HG03575 (cell line): ENCODE measurements at regions not wholly inside any gene's neighbourhood (a gene's known extent, or its start where the extent isn't known, plus 50 kb on each side); places are given as distances from the start of the nearest gene placed in this dataset.

Experiments used
- ATAC-seq: cut with Tn5 transposase; IDR thresholded peaks from one replicate; pipeline ENCODE4 v1.9.1; 2021; ENCODE audit not compliant: unreplicated experiment, insufficient number of reproducible peaks, low FRiP score; ENCODE audit errors: extremely low read depth

DNA sequence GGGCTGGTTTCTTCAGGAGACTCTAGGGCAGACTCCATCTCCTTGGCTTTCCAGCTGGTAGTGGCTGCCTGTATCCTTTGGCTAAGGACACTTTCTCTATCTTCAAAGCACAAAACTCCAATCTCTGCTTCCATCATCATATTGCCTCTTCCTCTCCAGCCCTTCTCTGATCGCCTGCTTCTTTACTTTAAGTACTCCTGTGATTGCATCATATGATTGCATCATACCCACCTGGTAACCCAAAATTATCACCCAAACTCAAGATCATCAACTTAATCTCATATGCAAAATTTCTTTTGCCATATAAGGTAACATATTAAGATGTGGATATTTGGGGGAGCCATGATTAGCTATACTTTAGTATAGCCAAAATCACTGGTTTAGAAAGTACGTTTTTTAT, 1092.6 kb upstream of the CDH6 start:
- no peak for ATAC-seq

DNA sequence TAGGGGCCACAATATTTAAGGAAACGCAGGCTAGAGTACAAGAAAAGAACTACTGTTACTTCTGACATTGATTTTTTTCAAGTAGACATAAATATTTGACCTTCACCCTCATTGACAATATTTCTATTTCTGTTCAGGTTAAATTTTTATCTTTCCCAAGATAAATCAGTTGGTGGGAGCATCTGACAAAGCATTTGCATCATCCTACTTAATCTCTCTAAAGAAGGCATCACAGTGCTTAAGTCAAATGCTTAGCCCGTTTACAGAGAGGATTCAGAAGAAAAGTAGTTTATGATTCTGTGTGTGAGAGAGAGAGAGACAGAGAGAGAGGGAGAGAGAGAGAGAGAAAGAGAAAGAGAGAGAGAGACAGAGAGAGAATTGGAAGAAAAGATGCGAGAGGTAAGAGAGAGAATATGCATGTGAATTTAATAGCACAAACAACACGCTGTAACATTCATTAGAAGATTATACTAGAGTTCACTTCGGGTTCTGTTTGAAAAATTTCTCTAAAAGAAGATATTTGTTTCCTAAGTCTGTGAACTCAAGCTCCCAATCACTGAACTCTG, 1093.3 kb upstream of the CDH6 start:
- ATAC-seq: no peak

DNA sequence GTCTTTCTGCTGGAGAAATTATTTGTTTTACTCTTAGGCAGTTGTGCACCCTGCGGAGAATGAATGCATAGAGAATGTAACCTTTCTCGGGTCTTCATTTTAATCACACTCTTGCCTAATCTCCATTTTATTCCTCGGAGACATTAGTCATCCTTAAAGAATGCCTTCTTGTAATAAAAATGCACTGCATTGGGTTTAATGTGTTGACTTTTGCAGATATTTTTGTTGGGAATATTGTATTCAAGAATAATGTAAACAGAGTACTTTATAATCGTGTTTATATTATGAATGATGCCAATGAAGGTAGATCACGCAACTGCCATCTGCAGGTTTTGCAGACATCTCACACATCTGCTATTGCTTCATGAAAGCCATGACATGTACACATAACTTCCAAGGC, 1093.9 kb upstream of the CDH6 start:
- ATAC-seq: no peak

DNA sequence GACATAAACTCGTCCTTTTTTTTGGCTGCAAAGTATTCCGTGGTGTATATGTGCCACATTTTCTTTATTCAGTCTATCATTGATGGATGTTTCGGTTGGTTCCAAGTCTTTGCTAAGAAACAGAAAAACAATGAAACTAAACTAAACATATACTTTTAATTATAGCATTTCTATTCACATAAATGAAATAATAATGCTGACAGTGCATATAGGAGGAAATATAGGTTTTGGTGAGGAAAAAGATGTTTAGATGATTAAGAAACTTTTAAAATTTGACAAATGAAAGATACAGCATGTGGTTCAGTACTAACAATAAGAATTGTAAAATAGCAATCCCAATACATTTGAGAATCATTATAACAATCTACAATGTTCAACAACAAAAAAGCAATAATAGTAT, 1094.5 kb upstream of the CDH6 start:
- no peak for ATAC-seq

DNA sequence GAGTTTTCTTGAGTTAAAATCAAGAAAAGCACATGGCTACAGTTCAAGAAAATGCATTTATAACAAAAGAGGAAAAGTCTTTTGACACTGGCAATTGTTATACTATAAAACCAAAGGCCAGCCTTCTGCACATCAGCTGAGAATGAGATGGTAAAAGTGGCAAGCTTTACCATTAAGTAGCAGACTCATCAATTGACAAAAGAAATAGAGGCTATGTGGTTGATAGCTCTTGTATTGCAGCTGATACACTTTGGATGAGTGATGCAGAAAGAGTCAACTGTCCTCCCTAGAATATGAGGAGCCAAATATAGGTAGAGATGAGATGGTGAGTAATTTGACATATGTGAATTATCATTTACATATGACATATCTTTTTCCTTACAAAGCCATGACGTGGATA, 1100.9 kb upstream of the CDH6 start:
- ATAC-seq: no peak

DNA sequence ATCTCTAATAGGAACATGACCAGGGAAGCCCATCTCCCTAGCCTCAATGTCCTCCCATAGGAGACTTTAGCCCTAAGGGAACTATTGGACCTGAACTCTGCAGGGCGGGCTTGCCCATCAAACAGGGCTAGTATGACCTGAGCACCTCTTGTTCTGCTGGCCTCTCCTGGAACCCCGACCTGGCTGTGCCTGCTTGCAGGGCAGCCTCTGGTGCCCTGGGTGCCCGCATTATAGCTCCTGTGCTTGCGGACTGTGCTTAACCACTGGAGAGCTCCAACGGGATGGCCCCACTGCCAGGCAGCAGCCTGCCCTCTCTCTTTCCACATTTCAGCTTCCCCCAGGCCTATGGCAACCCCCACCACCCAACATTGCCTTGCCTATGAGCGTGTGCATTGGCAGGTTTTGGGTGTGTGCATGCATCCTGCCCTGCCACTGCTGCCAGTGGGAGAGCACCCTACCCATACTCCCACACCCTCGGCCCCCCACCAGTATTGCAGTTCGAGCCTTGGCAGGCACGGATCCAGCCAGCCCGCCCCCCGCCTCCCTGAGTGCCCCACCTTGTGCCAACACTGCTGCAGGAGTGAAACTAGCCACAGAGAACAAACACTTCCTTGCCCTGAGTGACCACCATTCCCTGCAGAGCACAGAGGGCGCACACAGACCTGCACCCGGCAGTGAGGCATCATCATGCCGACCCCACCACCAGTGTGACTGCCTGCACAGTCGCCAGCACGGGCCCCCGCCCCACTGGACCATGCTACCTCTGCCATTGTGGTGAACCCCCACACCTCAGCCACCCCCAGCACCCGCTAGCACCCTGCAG, 1123.8 kb upstream of the CDH6 start:
- ATAC-seq: no peak

DNA sequence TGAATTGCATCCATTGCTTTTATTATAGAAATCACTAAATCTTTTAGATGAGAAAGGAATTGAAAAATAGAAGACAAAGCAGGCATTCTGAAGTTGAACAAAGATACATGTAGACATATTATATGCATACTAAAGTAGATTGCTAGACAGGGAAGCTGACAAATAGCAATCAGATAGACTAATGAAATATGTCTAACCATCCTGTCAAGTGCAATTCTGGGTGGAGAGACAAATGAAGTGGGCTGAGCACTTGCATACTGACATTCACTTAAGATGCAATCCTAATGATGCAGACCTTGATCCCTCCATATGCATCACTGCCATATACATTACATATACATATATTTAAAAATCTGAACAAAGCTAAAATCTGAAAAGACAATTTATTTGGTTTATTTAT, 1130.0 kb upstream of the CDH6 start:
- ATAC-seq: no peak

DNA sequence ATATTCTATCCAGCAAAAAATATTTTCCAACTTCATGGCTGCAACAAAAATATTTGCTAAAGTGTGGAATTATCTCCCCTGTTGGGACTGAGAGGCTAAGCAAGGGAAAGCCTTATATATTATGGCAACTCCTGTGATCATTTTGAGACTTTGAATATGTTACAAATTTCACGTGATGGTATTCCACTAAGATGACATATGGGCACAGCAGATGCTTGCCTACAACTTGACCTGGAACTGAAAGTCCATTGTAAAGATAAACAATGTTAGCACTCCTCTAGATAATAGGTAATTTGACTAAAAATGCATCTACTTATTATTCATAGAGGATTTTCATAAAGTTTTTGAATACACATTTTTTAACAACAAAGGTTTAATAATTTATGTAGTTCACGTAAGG, 1141.5 kb upstream of the CDH6 start:
- ATAC-seq: no peak

DNA sequence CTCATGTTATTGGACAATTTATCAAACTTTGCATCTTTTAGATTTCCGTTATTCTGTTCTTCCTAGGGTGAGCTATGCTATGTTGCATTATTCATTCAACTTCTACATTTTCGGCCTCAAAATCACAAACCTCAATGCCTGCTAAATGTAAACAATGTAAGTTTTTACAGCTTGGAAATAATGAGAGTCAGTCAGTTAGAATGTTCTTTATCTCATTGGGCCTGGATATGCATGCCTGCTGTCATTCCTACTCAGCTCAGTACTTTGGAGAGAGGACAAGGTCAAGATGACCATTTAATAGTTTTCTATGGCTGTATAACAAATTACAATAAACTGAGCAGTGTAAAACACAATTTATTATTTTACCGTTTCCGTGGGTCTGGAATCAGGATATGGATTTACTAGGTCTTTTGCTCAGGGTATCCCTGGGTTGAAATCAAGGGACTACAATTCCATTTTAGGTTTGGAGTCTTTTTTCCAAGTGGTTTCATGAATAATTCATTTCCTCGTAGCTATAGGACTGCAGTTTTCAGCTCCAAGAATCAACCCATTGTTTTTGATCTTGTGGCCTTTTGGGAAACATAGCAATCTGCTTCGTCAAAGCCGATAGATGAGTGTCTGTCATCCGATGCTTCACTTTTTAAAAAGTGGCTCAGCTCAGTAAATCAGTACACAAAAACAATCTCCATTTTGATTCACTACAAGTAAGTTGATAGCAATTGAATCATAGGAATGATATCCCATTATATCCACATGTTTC, 1143.2 kb upstream of the CDH6 start:
- no peak for ATAC-seq

DNA sequence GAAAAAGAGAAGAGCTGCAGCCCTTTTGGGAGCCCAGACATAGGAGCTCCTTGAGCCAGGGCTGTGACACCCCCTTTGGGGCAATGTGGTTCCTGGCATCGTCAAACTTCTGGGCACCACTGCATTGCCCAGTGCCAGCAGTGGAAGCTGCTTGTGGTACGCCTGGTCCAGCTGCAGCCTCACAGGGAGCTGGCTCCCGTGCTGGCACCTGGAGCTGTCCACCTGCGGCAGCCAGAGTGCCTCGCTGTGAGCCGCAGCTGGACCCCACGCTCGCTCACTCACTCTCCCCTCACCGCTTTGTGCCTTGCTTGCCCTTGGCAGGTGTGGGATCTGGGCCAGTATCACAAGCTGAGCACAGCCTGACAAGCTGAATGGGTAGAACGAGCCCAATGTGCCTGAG, 1150.8 kb upstream of the CDH6 start:
- no peak for ATAC-seq

DNA sequence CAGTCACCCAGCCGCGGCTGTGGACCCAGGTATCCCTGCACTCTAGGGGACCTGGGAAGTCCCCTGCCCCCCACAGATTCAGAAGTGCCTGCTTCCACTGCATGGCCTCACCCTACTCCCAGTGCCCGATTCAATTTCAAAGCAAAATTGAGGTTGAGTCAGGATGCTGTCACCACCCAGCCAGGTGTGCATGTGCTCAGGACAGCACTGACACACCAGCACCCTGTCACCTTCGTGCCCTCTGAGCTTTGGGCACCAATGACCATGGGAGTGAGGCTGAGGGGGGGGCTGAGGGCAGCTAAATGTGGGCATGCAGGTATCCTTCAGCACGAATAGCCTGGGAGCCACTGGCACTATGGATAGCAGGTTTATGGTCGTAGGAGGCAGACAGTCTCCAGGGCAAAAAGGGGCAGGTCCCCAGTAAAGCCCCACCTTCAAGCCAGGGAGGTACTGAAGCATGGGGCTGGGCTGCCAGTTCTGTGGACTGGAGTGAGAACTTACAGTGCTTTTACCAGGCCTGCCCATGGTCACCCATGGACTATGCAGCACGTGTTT, 1151.6 kb upstream of the CDH6 start:
- no peak for ATAC-seq

DNA sequence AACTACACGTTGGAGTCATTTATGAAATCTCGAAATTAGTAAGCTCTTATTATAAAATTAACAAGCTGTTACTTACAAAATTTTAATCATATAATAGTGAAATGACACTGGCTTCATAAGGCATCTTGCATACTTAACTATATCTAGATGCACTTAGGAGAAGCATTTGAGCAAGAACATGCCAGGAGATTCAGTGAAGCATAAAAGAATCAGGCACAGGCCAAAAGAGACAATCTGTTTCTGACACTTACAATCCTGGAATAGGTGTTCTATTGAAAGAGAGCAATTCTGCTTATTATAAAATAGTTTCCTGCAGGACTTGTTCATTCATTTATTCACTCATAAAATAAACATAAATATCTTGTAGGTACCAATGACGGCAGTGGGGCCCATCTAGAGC, 1152.2 kb upstream of the CDH6 start:
- ATAC-seq: no peak

DNA sequence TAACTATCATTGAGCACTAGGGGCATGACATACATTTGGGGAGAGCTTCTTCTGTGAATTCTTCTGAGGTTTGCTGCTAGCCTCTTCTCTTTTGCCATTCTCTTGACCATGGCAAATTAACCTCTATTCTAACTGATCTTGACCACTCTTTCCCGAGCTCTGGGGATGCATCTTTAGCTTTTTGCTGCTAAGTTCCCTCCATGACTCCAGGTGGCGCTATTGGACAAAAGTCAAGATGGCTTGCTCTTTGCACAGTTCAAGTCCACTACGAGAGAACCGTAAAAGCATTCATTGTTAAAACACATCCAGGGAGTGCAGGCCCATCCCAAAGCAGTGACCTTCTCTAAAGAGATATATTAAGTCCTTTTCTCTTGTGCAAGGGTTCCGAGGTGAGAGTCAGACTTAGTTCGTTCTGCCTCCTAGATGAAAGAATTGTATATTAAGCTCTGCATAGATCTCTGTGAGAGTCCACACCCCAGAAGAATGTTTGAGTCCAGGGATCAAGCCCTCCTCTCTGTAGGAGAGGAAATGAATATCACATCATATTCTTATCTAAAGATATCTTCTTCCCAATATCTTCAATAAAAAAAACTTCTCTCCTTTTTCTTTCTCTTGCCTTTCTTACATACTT, 1152.9 kb upstream of the CDH6 start:
- ATAC-seq: no peak

DNA sequence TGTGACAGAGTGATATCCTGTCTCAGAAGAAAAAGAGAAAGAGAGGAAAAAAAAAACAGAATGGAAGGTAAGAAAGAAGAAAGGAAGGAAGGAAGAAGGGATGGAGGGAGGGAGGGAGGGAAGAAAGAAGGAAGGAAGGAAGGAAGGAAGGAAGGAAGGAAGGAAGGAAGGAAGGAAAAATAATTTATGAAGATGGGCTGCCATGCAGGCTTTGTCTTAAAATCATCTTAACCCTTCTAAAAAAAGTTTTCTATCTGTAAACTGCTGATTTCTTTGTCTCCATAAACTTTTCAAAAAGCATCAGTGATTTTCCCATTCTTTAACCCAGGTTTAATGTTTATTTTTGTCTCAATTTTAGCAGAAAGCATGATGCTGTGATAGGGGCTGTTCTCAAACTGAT, 1154.1 kb upstream of the CDH6 start:
- no peak for ATAC-seq

DNA sequence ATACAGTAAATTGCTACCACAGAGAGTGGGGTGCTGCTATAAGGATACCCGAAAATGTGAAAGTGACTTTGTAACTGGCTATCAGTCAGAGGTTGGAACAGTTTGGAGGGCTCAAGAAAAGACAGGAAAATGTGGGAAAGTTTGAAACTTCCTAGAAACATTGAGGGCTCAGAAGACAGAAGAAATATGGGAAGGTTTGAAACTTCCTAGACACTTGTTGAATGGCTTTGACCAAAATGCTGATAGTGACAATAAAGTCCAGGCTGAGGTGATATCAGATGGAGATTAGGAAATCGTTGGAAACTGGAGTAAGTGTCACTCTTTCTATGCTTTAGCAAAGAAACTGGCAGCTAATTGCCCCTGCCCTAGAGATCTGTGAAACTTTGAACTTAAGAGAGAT, 1158.6 kb upstream of the CDH6 start:
- ATAC-seq: no peak

DNA sequence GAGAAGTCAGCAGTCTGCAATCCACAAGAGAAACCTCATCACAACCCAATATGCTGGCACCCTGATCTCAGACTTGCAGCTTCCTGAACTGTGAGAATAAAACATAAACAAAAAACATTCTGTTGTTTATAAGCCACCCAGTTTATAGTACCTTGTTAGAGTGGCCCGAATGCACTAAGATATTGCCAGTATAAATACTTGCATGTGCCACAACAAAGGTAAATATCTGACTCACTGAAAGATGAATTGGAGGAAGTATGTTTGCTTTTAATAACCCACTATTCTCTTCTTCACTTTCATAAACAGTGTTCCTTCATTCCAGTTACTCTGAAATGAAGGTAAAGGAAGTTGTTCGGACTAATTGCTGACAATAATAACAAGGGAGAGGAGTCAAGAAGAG, 1163.4 kb upstream of the CDH6 start:
- ATAC-seq: no peak

DNA sequence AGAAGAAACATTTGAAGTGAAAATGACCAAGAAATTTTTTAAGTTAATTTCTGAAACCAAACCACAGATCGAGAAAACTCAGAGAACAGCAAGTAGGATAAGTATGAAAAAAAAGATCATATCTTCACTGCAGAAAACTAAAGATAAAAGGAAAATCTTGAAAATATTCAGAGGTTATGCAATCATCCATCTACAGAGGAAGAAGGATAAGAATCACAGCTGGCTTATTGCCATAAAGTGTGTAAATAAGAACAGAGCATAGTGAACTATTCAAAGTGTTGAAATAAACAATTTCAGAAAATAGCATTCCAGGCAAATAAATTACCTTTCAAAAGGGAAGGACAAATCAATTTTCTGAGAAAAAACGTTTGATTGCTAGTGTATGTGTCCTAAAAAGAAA, 1191.7 kb upstream of the CDH6 start:
- no peak for ATAC-seq

DNA sequence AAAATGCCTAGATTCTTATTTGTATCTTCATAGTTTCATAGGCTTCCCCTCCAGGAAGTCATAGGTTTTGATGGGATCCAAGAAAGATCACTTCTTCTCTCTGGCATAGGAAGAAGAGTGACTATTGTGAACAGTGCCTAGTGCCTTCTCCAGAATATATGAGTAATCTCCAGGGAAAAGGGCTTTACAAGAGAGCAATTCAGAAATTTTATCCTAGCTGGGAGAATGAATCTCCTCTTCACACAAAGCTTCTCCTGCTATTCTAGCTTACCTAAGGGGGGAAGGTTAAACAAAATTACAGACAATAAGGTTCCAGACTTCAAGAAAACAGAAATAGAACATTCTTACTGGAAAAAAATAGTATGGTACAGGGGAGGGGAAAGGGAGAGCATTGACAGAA, 1193.3 kb upstream of the CDH6 start:
- ATAC-seq: no peak

DNA sequence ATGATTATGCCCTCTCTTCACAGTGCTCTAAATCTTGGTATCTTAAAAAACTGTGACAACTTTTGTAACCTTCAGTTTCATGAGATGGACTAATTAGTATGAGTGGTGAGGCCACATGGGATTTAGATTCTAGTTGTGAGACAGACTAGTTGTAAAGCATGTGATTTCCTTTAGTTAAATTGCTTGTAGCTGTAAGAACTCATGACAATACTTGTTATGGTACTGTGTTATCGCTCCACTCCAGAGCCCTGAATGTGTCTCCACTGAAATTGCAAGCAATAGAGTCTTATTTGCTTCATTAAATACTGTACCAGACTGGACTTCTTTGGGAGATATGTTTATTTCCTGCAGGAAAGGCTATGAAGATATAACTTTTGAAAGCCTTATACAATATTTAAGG, 1198.3 kb upstream of the CDH6 start:
- no peak for ATAC-seq

DNA sequence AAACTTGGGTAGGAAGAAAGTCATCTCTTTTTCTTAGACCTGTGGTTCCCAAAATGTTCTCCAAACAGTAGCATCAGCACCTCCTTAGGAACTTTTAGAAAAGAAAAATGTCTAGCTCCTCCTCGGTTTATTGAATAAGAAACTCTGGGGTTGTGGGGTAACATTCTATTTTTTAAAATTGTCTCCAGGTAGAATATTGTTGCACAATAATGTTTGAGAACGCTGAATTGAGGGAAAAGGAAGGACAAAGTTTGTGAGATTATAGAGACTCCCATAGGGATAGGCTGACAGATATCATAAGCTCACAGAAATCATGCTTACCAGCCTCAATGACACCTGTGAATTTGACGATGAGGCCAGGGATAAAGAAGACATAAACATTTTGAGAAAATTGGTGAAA, 1199.0 kb upstream of the CDH6 start:
- ATAC-seq: no peak
